ENCODE measurements at regions not wholly inside any gene's neighbourhood (a gene's known extent, or its start where the extent isn't known, plus 50 kb on each side); places are given as distances from the start of the nearest gene placed in this dataset.

GRCh38 chr13:37925878-37926473 lies 56.4 kb upstream of the TRPC4 start:
- no peak for DNase-seq

- no peak for DNase-seq
Observed at GRCh38 chr13:37923236-37923635, 53.7 kb upstream of the TRPC4 start.

GRCh38 chr13:37919329-37919880 lies 49.8 kb upstream of the TRPC4 start:
- no peak for DNase-seq
